ENCODE measurements at regions not wholly inside any gene's neighbourhood (a gene's known extent, or its start where the extent isn't known, plus 50 kb on each side); places are given as distances from the start of the nearest gene placed in this dataset.
A peak's percentile ranks its signal among the peaks of the same experiment; 100 is the strongest.

- in situ Hi-C loops (cut with MboI; ENCODE audit: low pct_unique_long_range_greater_than_20kb in 2 of 9, low sequenced_read_pairs in 9 of 9, unreplicated experiment in 9 of 9), result loop anchor here in 5 of 9 experiments (25.0 kb wide), 6 partner anchors 633 to 1883 kb away; partner anchors contain the start of genes TSHZ3 (in 1 of the 5) and ZNF507 (in 1 of the 5)
- Histone ChIP-seq H3K27ac (no peak overlapping the region), H3K4me3 (no peak overlapping the region), H3K4me1 (replicated peaks in 1 of 2) (peaks cover 25 to 29% of the 10 kb centered on the region in 2 donors)
- no peak for ATAC-seq (replicated peaks in 6 of 8)
- 13 to 100% (median 80%) methylated on average over 1 to 5 of the region's 16 CpGs; no CpG with 5 or more reads in 2 of the 10 experiments for WGBS, 10 experiments
Measured at GRCh38 chr19:30679153-30679702, 307.0 kb downstream of the ZNF536 start.

GRCh38 chr19:30678168-30678567 lies 306.0 kb downstream of the ZNF536 start:
- ATAC-seq (replicated peaks in 6 of 8), result no peak
- Histone ChIP-seq H3K27ac (no peak overlapping the region), H3K4me1 (replicated peaks in 1 of 2) (peaks cover 18 to 29% of the 10 kb centered on the region in 2 donors), H3K4me3 (no peak overlapping the region)
- in situ Hi-C loops (cut with MboI; ENCODE audit: low pct_unique_long_range_greater_than_20kb in 2 of 9, low sequenced_read_pairs in 9 of 9, unreplicated experiment in 9 of 9), result loop anchor here in 5 of 9 experiments (25.0 kb wide), 6 partner anchors 634 to 1884 kb away; partner anchors contain the start of genes TSHZ3 (in 1 of the 5) and ZNF507 (in 1 of the 5)
- 80 to 100% (median 88%) methylated on average over 3 to 7 of the region's 10 CpGs; no CpG with 5 or more reads in 5 of the 10 experiments for WGBS, 10 experiments

GRCh38 chr19:30677702-30678101 lies 305.5 kb downstream of the ZNF536 start:
- Histone ChIP-seq H3K27ac (no peak overlapping the region), H3K4me1 (replicated peaks in 1 of 2) (peaks cover 13 to 27% of the 10 kb centered on the region in 2 donors), H3K4me3 (no peak overlapping the region)
- in situ Hi-C loops (cut with MboI; ENCODE audit: low pct_unique_long_range_greater_than_20kb in 2 of 9, low sequenced_read_pairs in 9 of 9, unreplicated experiment in 9 of 9), result loop anchor here in 5 of 9 experiments (25.0 kb wide), 6 partner anchors 635 to 1885 kb away; partner anchors contain the start of genes TSHZ3 (in 1 of the 5) and ZNF507 (in 1 of the 5)
- 50 to 100% (median 86%) methylated on average over 1 to 4 of the region's 6 CpGs; no CpG with 5 or more reads in 2 of the 10 experiments for WGBS, 10 experiments
- no peak for ATAC-seq (replicated peaks in 6 of 8)

GRCh38 chr19:30676990-30677679 lies 305.0 kb downstream of the ZNF536 start:
- Histone ChIP-seq H3K27ac (no peak overlapping the region), H3K4me1 (replicated peaks in 1 of 2) (peaks cover 8 to 22% of the 10 kb centered on the region in 2 donors), H3K4me3 (no peak overlapping the region)
- ATAC-seq (replicated peaks in 6 of 8), result no peak
- in situ Hi-C loops (cut with MboI; ENCODE audit: low pct_unique_long_range_greater_than_20kb in 2 of 9, low sequenced_read_pairs in 9 of 9, unreplicated experiment in 9 of 9), result loop anchor here in 5 of 9 experiments (25.0 kb wide), 6 partner anchors 635 to 1885 kb away; partner anchors contain the start of genes TSHZ3 (in 1 of the 5) and ZNF507 (in 1 of the 5)
- WGBS, 10 experiments, result 73 to 100% (median 100%) methylated on average over 1 to 8 of the region's 8 CpGs; no CpG with 5 or more reads in 2 of the 10 experiments

- WGBS, 10 experiments, result 65 to 100% (median 87%) methylated on average over 1 to 7 of the region's 7 CpGs; no CpG with 5 or more reads in 2 of the 10 experiments
- no peak overlapping the region for H3K27ac ChIP-seq
- peaks cover 13 to 27% of the 10 kb centered on the region in 2 donors for H3K4me1 ChIP-seq (replicated peaks in 1 of 2)
- in situ Hi-C loops (cut with MboI; ENCODE audit: low pct_unique_long_range_greater_than_20kb in 2 of 9, low sequenced_read_pairs in 9 of 9, unreplicated experiment in 9 of 9), result loop anchor here in 5 of 9 experiments (25.0 kb wide), 6 partner anchors 637 to 1887 kb away; partner anchors contain the start of genes TSHZ3 (in 1 of the 5) and ZNF507 (in 1 of the 5)
- H3K4me3 ChIP-seq, result no peak overlapping the region
- no peak for ATAC-seq (replicated peaks in 6 of 8)
Measured at GRCh38 chr19:30675086-30675485, 302.9 kb downstream of the ZNF536 start.

GRCh38 chr19:30674656-30675055 lies 302.5 kb downstream of the ZNF536 start:
- no peak for ATAC-seq (replicated peaks in 6 of 8)
- 73 to 100% (median 85%) methylated on average over 1 to 5 of the region's 6 CpGs; no CpG with 5 or more reads in 6 of the 10 experiments for WGBS, 10 experiments
- no peak overlapping the region for H3K27ac ChIP-seq
- in situ Hi-C loops (cut with MboI; ENCODE audit: low pct_unique_long_range_greater_than_20kb in 2 of 9, low sequenced_read_pairs in 9 of 9, unreplicated experiment in 9 of 9), result loop anchor here in 6 of 9 experiments (25.0 kb wide), 7 partner anchors 638 to 1888 kb away; partner anchors contain the start of genes TSHZ3 (in 1 of the 6) and ZNF507 (in 1 of the 6)
- H3K4me3 ChIP-seq, result no peak overlapping the region
- peaks cover 17 to 32% of the 10 kb centered on the region in 2 donors for H3K4me1 ChIP-seq (replicated peaks in 1 of 2)

GRCh38 chr19:30673336-30673735 lies 301.2 kb downstream of the ZNF536 start:
- Histone ChIP-seq H3K4me3 (no peak overlapping the region), H3K4me1 (replicated peaks in 1 of 2) (peaks cover 25 to 36% of the 10 kb centered on the region in 2 donors), H3K27ac (no peak overlapping the region)
- in situ Hi-C loops (cut with MboI; ENCODE audit: low pct_unique_long_range_greater_than_20kb in 2 of 9, low sequenced_read_pairs in 9 of 9, unreplicated experiment in 9 of 9), result loop anchor here in 4 of 9 experiments (25.0 kb wide), 2 partner anchors 936 to 1889 kb away; no protein-coding TSS in a partner anchor
- no peak for ATAC-seq (replicated peaks in 6 of 8)
- WGBS, 10 experiments, result 17 to 100% (median 90%) methylated on average over 1 to 6 of the region's 8 CpGs; no CpG with 5 or more reads in 5 of the 10 experiments

GRCh38 chr19:30672926-30673325 lies 300.7 kb downstream of the ZNF536 start:
- in situ Hi-C loops (cut with MboI; ENCODE audit: low pct_unique_long_range_greater_than_20kb in 2 of 9, low sequenced_read_pairs in 9 of 9, unreplicated experiment in 9 of 9), result loop anchor here in 4 of 9 experiments (25.0 kb wide), 2 partner anchors 936 to 1889 kb away; no protein-coding TSS in a partner anchor
- Histone ChIP-seq H3K27ac (no peak overlapping the region), H3K4me1 (replicated peaks in 1 of 2) (peaks cover 25 to 36% of the 10 kb centered on the region in 2 donors), H3K4me3 (no peak overlapping the region)
- peak in 1 of 8 experiments; percentile 3 for ATAC-seq (replicated peaks in 6 of 8)
- WGBS, 10 experiments, result 51 to 94% (median 85%) methylated on average over 2 to 3 of the region's 5 CpGs; no CpG with 5 or more reads in 6 of the 10 experiments

GRCh38 chr19:30671622-30672051 lies 299.5 kb downstream of the ZNF536 start:
- Histone ChIP-seq H3K4me1 (replicated peaks in 1 of 2) (peaks cover 25 to 36% of the 10 kb centered on the region in 2 donors), H3K4me3 (no peak overlapping the region), H3K27ac (no peak overlapping the region)
- 65 to 100% (median 87%) methylated on average over 1 to 9 of the region's 9 CpGs; no CpG with 5 or more reads in 3 of the 10 experiments for WGBS, 10 experiments
- ATAC-seq (replicated peaks in 6 of 8), result peak in 1 of 8 experiments; percentile 16
- in situ Hi-C loops (cut with MboI; ENCODE audit: low pct_unique_long_range_greater_than_20kb in 2 of 9, low sequenced_read_pairs in 9 of 9, unreplicated experiment in 9 of 9), result loop anchor here in 4 of 9 experiments (25.0 kb wide), 2 partner anchors 934 to 1891 kb away; no protein-coding TSS in a partner anchor

- WGBS, 10 experiments, result 67 to 100% (median 76%) methylated on average over 1 of the region's 3 CpGs; no CpG with 5 or more reads in 6 of the 10 experiments
- no peak for ATAC-seq (replicated peaks in 6 of 8)
- peaks cover 27 to 38% of the 10 kb centered on the region in 2 donors for H3K4me1 ChIP-seq (replicated peaks in 1 of 2)
- H3K4me3 ChIP-seq, result no peak overlapping the region
- H3K27ac ChIP-seq, result no peak overlapping the region
- in situ Hi-C loops (cut with MboI; ENCODE audit: low pct_unique_long_range_greater_than_20kb in 2 of 9, low sequenced_read_pairs in 9 of 9, unreplicated experiment in 9 of 9), result loop anchor here in 4 of 9 experiments (25.0 kb wide), 2 partner anchors 934 to 1891 kb away; no protein-coding TSS in a partner anchor
Measured at GRCh38 chr19:30671367-30671619, 299.1 kb downstream of the ZNF536 start.

- peak in 3 of 8 experiments; percentile 7 to 11 (median 9) for ATAC-seq (replicated peaks in 6 of 8)
- Histone ChIP-seq H3K4me3 (no peak overlapping the region), H3K27ac (no peak overlapping the region), H3K4me1 (replicated peaks in 1 of 2) (peaks cover 29 to 38% of the 10 kb centered on the region in 2 donors)
- in situ Hi-C loops (cut with MboI; ENCODE audit: low pct_unique_long_range_greater_than_20kb in 2 of 9, low sequenced_read_pairs in 9 of 9, unreplicated experiment in 9 of 9), result loop anchor here in 4 of 9 experiments (25.0 kb wide), 2 partner anchors 933 to 1892 kb away; no protein-coding TSS in a partner anchor
- WGBS, 10 experiments, result 82 to 90% (median 86%) methylated on average over 2 to 7 of the region's 17 CpGs; no CpG with 5 or more reads in 6 of the 10 experiments
Measured at GRCh38 chr19:30670562-30671366, 298.6 kb downstream of the ZNF536 start.

GRCh38 chr19:30670011-30670329 lies 297.8 kb downstream of the ZNF536 start:
- Histone ChIP-seq H3K4me1 (replicated peaks in 1 of 2) (peaks cover 30 to 38% of the 10 kb centered on the region in 2 donors), H3K4me3 (no peak overlapping the region), H3K27ac (peak overlapping the region in 1 of 2 donors; percentile 48)
- in situ Hi-C loops (cut with MboI; ENCODE audit: low pct_unique_long_range_greater_than_20kb in 2 of 9, low sequenced_read_pairs in 9 of 9, unreplicated experiment in 9 of 9), result loop anchor here in 4 of 9 experiments (25.0 kb wide), 2 partner anchors 933 to 1892 kb away; no protein-coding TSS in a partner anchor
- 80 to 100% (median 80%) methylated on average over 1 of the region's 14 CpGs; no CpG with 5 or more reads in 7 of the 10 experiments for WGBS, 10 experiments
- no peak for ATAC-seq (replicated peaks in 6 of 8)

Measured in motor neuron (in vitro differentiated cells).